ENCODE measurements at regions not wholly inside any gene's neighbourhood (a gene's known extent, or its start where the extent isn't known, plus 50 kb on each side); places are given as distances from the start of the nearest gene placed in this dataset.

GRCh38 chr11:127474766-127475165, 474.2 kb upstream of the KIRREL3 start:
- intact Hi-C loops (cut with micrococcal nuclease; ENCODE audit: unreplicated experiment) (loop anchor here (10.0 kb wide), 1 partner anchor 60 kb away; no protein-coding TSS in a partner anchor), in situ Hi-C loops (cut with MboI) (no loop called here)
- Histone ChIP-seq H3K9ac (ENCODE audit: control insufficient read depth, insufficient read depth, low read length) (no peak overlapping the region), H3K4me3 (no peak overlapping the region), H3K36me3 (ENCODE audit: control insufficient read depth in 2 of 2, insufficient read depth in 2 of 2, low read length in 1 of 2) (no peaks in the 10 kb centered on the region), H3K27me3 (replicated peaks in 1 of 2; ENCODE audit: control insufficient read depth in 2 of 2, insufficient read depth in 2 of 2, low read length in 1 of 2) (no peaks in the 10 kb centered on the region), H3K79me2 (ENCODE audit: control insufficient read depth, insufficient read depth, low read length) (no peaks in the 10 kb centered on the region), H2AFZ (ENCODE audit: control insufficient read depth, low read depth, low read length) (no peak overlapping the region), H4K20me1 (ENCODE audit: control insufficient read depth, insufficient read depth) (no peaks in the 10 kb centered on the region), H3K4me1 (ENCODE audit: control insufficient read depth, insufficient read depth, low read length) (no peaks in the 10 kb centered on the region), H3K4me2 (ENCODE audit: control insufficient read depth, insufficient read depth) (no peak overlapping the region), H3K9me3 (replicated peaks; ENCODE audit: control insufficient read depth, insufficient read depth, low read length) (no peaks in the 10 kb centered on the region), H3K27ac (ENCODE audit: control insufficient read depth, insufficient read depth) (no peak overlapping the region)
- 0% methylated on average over 1 of the region's 1 CpG for WGBS (ENCODE audit: insufficient coverage, insufficient replicate concordance, low lambda C conversion rate, missing lambda C conversion rate)
- ChIA-PET SMC1A (ENCODE audit: uncharacterized antibody, unreplicated experiment) (no interaction called here), CTCF (no interaction called here), POLR2A (no interaction called here), RAD21 (ENCODE audit: unreplicated experiment) (no interaction called here)
- BruUV-seq (replicated peaks), result no TSS peak
- no peak for DNase-seq (ENCODE audit: low read depth, low spot score)
- ATAC-seq, result no peak
- TF ChIP-seq IRF3 (IDR thresholded peaks at IDR 0.05) (no peak), IKZF2 (IDR thresholded peaks at IDR 0.05) (no peak), SMC3 (IDR thresholded peaks at IDR 0.05; ENCODE audit: borderline replicate concordance, low read length) (no peak), ATF7 (IDR thresholded peaks at IDR 0.05; ENCODE audit: low read depth) (no peak), DPF2 (IDR thresholded peaks at IDR 0.05) (no peak), STAT3 (IDR thresholded peaks at IDR 0.05; ENCODE audit: low read depth, low read length) (no peak)
- no peak for FAIRE-seq

GRCh38 chr11:127472505-127472904, 471.9 kb upstream of the KIRREL3 start:
- ATAC-seq (no peak), FAIRE-seq (no peak), DNase-seq (ENCODE audit: low read depth, low spot score) (no peak)
- Histone ChIP-seq H3K27me3 (replicated peaks in 1 of 2; ENCODE audit: control insufficient read depth in 2 of 2, insufficient read depth in 2 of 2, low read length in 1 of 2) (no peaks in the 10 kb centered on the region), H3K9ac (ENCODE audit: control insufficient read depth, insufficient read depth, low read length) (no peak overlapping the region), H3K27ac (ENCODE audit: control insufficient read depth, insufficient read depth) (no peak overlapping the region), H3K4me3 (no peak overlapping the region), H3K9me3 (replicated peaks; ENCODE audit: control insufficient read depth, insufficient read depth, low read length) (no peaks in the 10 kb centered on the region), H3K79me2 (ENCODE audit: control insufficient read depth, insufficient read depth, low read length) (no peaks in the 10 kb centered on the region), H3K36me3 (ENCODE audit: control insufficient read depth in 2 of 2, insufficient read depth in 2 of 2, low read length in 1 of 2) (no peaks in the 10 kb centered on the region), H3K4me1 (ENCODE audit: control insufficient read depth, insufficient read depth, low read length) (no peaks in the 10 kb centered on the region), H2AFZ (ENCODE audit: control insufficient read depth, low read depth, low read length) (no peak overlapping the region), H4K20me1 (ENCODE audit: control insufficient read depth, insufficient read depth) (no peaks in the 10 kb centered on the region), H3K4me2 (ENCODE audit: control insufficient read depth, insufficient read depth) (no peak overlapping the region)
- in situ Hi-C loops (cut with MboI), result no loop called here
- BruUV-seq (replicated peaks), result no TSS peak
- ChIA-PET SMC1A (ENCODE audit: uncharacterized antibody, unreplicated experiment) (interaction anchor here (1.3 kb wide), 1 partner anchor 21 kb away, joined by 3 read pairs; no protein-coding TSS in a partner anchor), POLR2A (no interaction called here), CTCF (interaction anchor here (1.4 kb wide), 1 partner anchor 8 kb away, joined by 7 read pairs; no protein-coding TSS in a partner anchor), RAD21 (ENCODE audit: unreplicated experiment) (no interaction called here)
- 50% methylated on average over 7 of the region's 7 CpGs for WGBS (ENCODE audit: insufficient coverage, insufficient replicate concordance, low lambda C conversion rate, missing lambda C conversion rate)
- intact Hi-C loops (cut with micrococcal nuclease; ENCODE audit: unreplicated experiment), result loop anchor here (10.0 kb wide), 1 partner anchor 58 kb away; no protein-coding TSS in a partner anchor
- TF ChIP-seq MEF2B (IDR thresholded peaks at IDR 0.05; ENCODE audit: partially characterized antibody, poor library complexity, severe bottlenecking) (no peak), ZNF687 (IDR thresholded peaks at IDR 0.05) (no peak), ZNF592 (IDR thresholded peaks at IDR 0.05) (no peak)

All from GM12878 (cell line).